Fibroblast of lung (primary cell): ENCODE measurements at regions not wholly inside any gene's neighbourhood (a gene's known extent, or its start where the extent isn't known, plus 50 kb on each side); places are given as distances from the start of the nearest gene placed in this dataset.

Experiments used
- DNase-seq, 2 donors: peaks; one replicate each; pipeline versions ENCODE4 v3.0.0 to v3.0.0-alpha.2; 2010; ENCODE audit warnings: low read depth in 2 of 2
- H2AFZ ChIP-seq: 2 replicates; pipeline ENCODE4 v1.5.1; 2012; ENCODE audit warnings: low read length, control low read depth, inconsistent platforms
- H3K27ac ChIP-seq: 2 replicates; pipeline ENCODE4 v1.5.1; 2011; ENCODE audit warnings: low read length, control low read depth; ENCODE audit not compliant: insufficient read depth
- H3K27me3 ChIP-seq: 2 replicates; pipeline ENCODE4 v1.5.1; 2011; ENCODE audit warnings: mild to moderate bottlenecking, low read length; ENCODE audit not compliant: control insufficient read depth, insufficient read depth
- H3K36me3 ChIP-seq: 2 replicates; pipeline ENCODE4 v1.5.1; 2011; ENCODE audit warnings: low read length; ENCODE audit not compliant: control insufficient read depth, insufficient read depth
- H3K4me1 ChIP-seq: 2 replicates; pipeline ENCODE4 v1.5.1; 2011; ENCODE audit warnings: low read length; ENCODE audit not compliant: control insufficient read depth, insufficient read depth; ENCODE audit errors: extremely low read depth
- H3K4me2 ChIP-seq: 2 replicates; pipeline ENCODE4 v1.5.1; 2011; ENCODE audit warnings: low read length, control low read depth; ENCODE audit not compliant: insufficient read depth; ENCODE audit errors: extremely low read depth
- H3K4me3 ChIP-seq, 4 experiments: fragments of 200-600 bp in 1 of 4; sonication (generic) in 1 of 4; replicated peaks in 1 of 4; 2 replicates each; pipeline ENCODE4 v1.5.1; 2011 to 2016; ENCODE audit warnings: low read length in 4 of 4, low read depth in 3 of 4, mild to moderate bottlenecking in 3 of 4, control low read depth in 2 of 4, inconsistent platforms in 1 of 4, mixed read lengths in 1 of 4; ENCODE audit not compliant: insufficient read depth in 1 of 4; ENCODE audit errors: control extremely low read depth in 1 of 4
- H3K79me2 ChIP-seq: 2 replicates; pipeline ENCODE4 v1.5.1; 2012; ENCODE audit warnings: mild to moderate bottlenecking, low read length, inconsistent platforms; ENCODE audit not compliant: control insufficient read depth, insufficient read depth
- H3K9ac ChIP-seq: 2 replicates; pipeline ENCODE4 v1.5.1; 2011; ENCODE audit warnings: mild to moderate bottlenecking, low read length, control low read depth; ENCODE audit not compliant: insufficient read depth
- H3K9me3 ChIP-seq: 2 replicates; pipeline ENCODE4 v1.5.1; 2012; ENCODE audit warnings: low read depth, low read length; ENCODE audit not compliant: control insufficient read depth, insufficient read depth
- H4K20me1 ChIP-seq: 2 replicates; pipeline ENCODE4 v1.5.1; 2011; ENCODE audit warnings: low read length; ENCODE audit not compliant: control insufficient read depth, insufficient read depth; ENCODE audit errors: extremely low read depth
- CTCF ChIP-seq, 2 donors: IDR thresholded peaks in 1 of 2; conservative IDR thresholded peaks in 1 of 2; 1 replicate in 1 of 2; 2 replicates in 1 of 2; pipeline ENCODE4 v1.5.1; 2011 to 2012; ENCODE audit warnings: low read length in 2 of 2, control low read depth in 1 of 2, inconsistent platforms in 1 of 2, low read depth in 1 of 2, mild to moderate bottlenecking in 1 of 2
- EZH2 ChIP-seq: IDR thresholded peaks from 2 replicates; pipeline ENCODE4 v1.5.1; 2012; ENCODE audit warnings: low read length, control low read depth, mild to moderate bottlenecking; ENCODE audit errors: missing control alignments

DNA sequence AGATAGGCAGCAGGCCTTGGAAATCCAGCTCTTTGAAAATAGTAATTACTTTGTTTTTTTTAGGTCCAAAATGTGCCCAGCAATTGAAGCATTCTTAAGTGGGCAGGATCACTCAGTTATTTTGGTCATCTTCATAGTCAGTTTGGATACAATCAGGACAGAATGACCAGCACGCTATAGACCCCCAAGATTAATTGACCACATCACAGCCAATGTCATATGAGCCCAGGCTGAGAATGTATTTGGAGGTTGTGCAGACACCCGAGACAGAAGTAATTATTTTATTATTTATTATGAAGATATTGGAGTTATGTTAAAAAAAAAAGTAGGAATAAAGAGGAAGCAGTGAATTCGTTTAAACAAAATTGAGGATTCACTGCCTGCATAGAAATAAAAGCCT is 93.3 kb upstream of the PFKP start:
- Histone ChIP-seq H3K4me3 (no peak overlapping the region), H3K36me3 (no peaks in the 10 kb centered on the region), H3K4me1 (no peaks in the 10 kb centered on the region), H3K9me3 (no peaks in the 10 kb centered on the region), H2AFZ (no peak overlapping the region), H3K27me3 (no peaks in the 10 kb centered on the region), H3K9ac (no peak overlapping the region), H4K20me1 (no peaks in the 10 kb centered on the region), H3K4me2 (no peak overlapping the region), H3K79me2 (no peaks in the 10 kb centered on the region), H3K27ac (no peak overlapping the region)
- no peak for DNase-seq
- TF ChIP-seq EZH2 (no peak), CTCF (conservative IDR thresholded peaks at IDR 0.05 in 1 of 2, IDR thresholded peaks at IDR 0.05 in 1 of 2; ENCODE audit: low read depth in 1 of 2, low read length in 2 of 2) (no peak)

GRCh38 chr10:2972810-2973209 is 94.5 kb upstream of the PFKP start:
- Histone ChIP-seq H3K27ac (no peak overlapping the region), H3K4me2 (no peak overlapping the region), H3K4me3 (no peak overlapping the region), H3K27me3 (no peaks in the 10 kb centered on the region), H2AFZ (no peak overlapping the region), H3K36me3 (no peaks in the 10 kb centered on the region), H3K9me3 (no peaks in the 10 kb centered on the region), H3K9ac (no peak overlapping the region), H4K20me1 (no peaks in the 10 kb centered on the region), H3K4me1 (no peaks in the 10 kb centered on the region), H3K79me2 (no peaks in the 10 kb centered on the region)
- TF ChIP-seq EZH2 (no peak), CTCF (conservative IDR thresholded peaks at IDR 0.05 in 1 of 2, IDR thresholded peaks at IDR 0.05 in 1 of 2; ENCODE audit: low read depth in 1 of 2, low read length in 2 of 2) (no peak)
- no peak for DNase-seq

DNA sequence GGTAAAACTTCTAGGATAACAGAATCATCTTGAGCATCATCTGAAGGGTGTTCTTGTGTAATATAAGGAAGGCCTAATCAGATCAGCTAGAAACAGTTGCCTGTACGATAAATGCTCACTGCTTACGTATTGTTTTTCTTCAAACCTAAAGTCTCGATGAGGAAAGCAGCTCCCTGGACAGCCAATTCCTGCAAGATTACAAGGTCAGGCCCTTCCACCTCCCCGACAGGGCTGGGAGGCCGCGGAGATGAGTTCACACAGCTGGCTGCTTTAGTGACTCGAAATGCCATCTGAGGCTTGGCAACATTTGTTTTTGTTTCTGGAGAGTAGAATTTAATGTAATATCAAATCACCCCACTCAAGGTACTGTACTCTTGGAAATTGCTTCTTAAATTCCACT is 95.1 kb upstream of the PFKP start:
- H3K4me2 ChIP-seq, result no peak overlapping the region
- no peak overlapping the region for H3K4me3 ChIP-seq
- H3K4me1 ChIP-seq, result no peaks in the 10 kb centered on the region
- no peaks in the 10 kb centered on the region for H3K36me3 ChIP-seq
- TF ChIP-seq EZH2 (no peak), CTCF (conservative IDR thresholded peaks at IDR 0.05 in 1 of 2, IDR thresholded peaks at IDR 0.05 in 1 of 2; ENCODE audit: low read depth in 1 of 2, low read length in 2 of 2) (no peak)
- no peak overlapping the region for H2AFZ ChIP-seq
- peak in 1 of 2 donors; percentile 16 for DNase-seq
- no peak overlapping the region for H3K27ac ChIP-seq
- H3K9ac ChIP-seq, result no peak overlapping the region
- no peaks in the 10 kb centered on the region for H3K27me3 ChIP-seq
- H3K79me2 ChIP-seq, result no peaks in the 10 kb centered on the region
- H4K20me1 ChIP-seq, result no peaks in the 10 kb centered on the region
- no peaks in the 10 kb centered on the region for H3K9me3 ChIP-seq
